ENCODE measurements at regions not wholly inside any gene's neighbourhood (a gene's known extent, or its start where the extent isn't known, plus 50 kb on each side); places are given as distances from the start of the nearest gene placed in this dataset.
A peak's percentile ranks its signal among the peaks of the same experiment; 100 is the strongest.

DNA sequence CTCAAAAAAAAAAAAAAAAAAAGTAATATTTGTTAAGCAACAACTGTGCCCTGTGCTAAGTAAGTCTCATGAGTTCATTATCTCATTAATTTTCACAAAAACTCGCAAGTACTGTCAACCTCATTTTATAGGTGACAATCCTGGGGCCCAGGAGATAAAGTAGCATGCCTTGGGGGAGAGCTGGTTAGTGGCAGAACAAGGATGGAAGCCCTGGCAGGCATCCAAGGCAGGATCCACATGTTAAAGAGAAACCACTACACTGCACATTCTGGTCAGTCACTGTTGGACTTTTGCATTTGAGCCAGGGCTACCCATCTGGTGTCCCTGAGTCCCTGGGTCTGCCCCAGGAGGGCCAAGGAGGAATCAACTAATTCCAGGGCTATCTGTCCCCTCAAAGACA is 54.6 kb downstream of the ZFP36L2 start:
- H3K27ac ChIP-seq, result no peak overlapping the region
- TF ChIP-seq, protein P1, sequence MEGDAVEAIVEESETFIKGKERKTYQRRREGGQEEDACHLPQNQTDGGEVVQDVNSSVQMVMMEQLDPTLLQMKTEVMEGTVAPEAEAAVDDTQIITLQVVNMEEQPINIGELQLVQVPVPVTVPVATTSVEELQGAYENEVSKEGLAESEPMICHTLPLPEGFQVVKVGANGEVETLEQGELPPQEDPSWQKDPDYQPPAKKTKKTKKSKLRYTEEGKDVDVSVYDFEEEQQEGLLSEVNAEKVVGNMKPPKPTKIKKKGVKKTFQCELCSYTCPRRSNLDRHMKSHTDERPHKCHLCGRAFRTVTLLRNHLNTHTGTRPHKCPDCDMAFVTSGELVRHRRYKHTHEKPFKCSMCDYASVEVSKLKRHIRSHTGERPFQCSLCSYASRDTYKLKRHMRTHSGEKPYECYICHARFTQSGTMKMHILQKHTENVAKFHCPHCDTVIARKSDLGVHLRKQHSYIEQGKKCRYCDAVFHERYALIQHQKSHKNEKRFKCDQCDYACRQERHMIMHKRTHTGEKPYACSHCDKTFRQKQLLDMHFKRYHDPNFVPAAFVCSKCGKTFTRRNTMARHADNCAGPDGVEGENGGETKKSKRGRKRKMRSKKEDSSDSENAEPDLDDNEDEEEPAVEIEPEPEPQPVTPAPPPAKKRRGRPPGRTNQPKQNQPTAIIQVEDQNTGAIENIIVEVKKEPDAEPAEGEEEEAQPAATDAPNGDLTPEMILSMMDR (conservative IDR thresholded peaks at IDR 0.05), result no peak
- TF ChIP-seq ZFX (IDR thresholded peaks at IDR 0.05), result no peak

- TF ChIP-seq, protein P1 (conservative IDR thresholded peaks at IDR 0.05), result no peak
- TF ChIP-seq ZFX (IDR thresholded peaks at IDR 0.05), result no peak
- H3K27ac ChIP-seq, result no peak overlapping the region
These were observed 55.9 kb downstream of the ZFP36L2 start for GRCh38 chr2:43170405-43171105.

- H3K27ac ChIP-seq, result no peak overlapping the region
These were observed 56.4 kb downstream of the ZFP36L2 start for GRCh38 chr2:43169987-43170386.

DNA sequence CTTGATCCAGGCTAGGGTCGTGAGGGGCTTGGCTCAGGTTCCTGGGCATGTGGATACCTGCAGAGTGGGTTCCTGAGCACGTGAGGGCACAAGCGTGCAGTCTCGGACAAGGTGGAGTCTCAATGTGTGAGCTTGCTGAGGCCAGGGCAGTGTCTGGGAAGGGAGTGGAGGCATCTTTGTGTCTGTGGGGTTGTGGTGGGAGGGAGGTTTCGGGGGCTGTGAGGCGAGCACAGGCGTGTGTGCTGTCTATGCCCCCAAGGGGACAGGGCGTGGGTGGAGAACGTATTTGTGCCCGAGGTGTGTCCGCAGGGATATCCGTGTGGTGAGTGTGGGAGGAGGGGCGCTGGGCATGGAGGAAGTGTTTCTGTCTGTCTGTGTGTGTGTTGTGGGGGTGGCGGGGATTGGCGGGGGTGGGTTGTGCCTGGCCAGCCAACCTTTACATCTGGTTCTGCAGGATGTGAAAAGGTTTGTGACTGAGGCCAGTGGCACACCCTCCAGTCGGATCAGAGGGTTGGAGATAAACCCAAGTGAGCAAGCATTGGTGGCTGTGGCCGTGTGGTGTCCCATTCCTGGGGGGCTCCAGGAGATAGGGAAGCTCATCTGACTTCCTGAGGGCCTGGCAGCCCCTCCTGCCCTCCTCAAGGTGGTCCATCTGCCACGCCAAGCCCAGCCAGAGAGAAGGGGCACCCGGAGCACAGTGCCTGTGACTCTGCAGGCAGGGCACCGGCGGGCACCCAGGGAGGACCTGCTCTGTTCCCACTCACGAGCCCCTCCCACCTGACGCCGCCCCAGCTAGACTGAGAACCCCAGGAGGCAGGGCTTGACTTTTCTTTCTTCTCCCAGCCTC is 57.1 kb downstream of the ZFP36L2 start:
- TF ChIP-seq ZFX (IDR thresholded peaks at IDR 0.05), result no peak
- TF ChIP-seq, protein P1 (conservative IDR thresholded peaks at IDR 0.05), result no peak
- H3K27ac ChIP-seq, result no peak overlapping the region

More at GRCh38 chr2:43169987-43170386, 56.4 kb downstream of the ZFP36L2 start:
- TF ChIP-seq ZFX (IDR thresholded peaks at IDR 0.05), result no peak
- TF ChIP-seq, protein P1 (conservative IDR thresholded peaks at IDR 0.05), result peak; percentile 57

DNA sequence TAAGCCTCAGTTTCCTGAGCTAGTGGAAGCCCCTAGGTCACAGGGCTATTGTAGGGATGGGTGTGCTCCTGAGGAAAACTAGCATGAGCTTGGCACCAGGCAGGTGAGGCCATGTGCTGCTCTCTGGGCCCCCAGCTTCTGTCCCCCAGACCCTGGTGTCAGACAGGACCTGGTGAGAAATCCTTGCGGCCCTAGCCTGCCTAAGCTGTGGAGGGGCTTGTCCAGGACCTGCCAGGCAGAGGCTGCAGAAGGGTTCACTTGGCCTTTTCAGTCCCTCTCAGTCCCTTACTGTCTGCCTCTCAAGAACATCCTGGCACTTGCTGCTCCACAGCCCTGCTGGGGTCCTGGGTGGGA is 58.4 kb downstream of the ZFP36L2 start:
- no peak overlapping the region for H3K27ac ChIP-seq
- TF ChIP-seq ZFX (IDR thresholded peaks at IDR 0.05), result no peak
- TF ChIP-seq, protein P1 (conservative IDR thresholded peaks at IDR 0.05), result no peak

DNA sequence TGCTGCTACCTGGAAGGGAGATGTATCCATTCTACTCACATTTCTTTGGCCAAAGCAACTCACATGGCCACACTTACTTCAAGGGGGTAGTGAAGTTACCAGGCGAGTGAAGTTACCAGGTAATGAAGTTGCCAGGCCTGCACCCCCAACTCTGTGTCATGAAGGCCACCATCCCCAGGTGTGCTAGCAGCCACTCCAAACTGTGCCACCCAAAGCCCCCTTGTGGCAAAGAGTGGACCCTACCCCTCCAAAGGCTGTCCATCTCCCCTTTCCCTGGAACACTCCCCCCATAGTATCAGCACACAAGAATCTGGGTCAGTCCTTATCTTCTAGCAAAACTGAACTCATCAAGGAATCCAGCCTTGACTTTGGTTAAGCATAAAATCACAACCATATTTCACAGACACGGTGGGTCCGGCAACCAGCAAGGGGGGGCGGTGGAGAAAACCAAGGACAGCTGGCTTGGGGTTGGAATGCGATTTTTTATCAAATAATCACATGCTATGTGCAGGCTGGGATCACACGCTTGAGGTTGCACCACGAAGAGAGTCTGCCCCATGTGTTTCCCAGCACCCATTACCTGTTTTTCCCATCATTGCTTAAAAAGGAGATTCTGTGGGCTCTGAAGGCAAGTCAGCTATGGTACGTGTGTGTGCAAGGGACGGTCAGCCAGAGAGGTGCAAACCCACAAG is 60.9 kb downstream of the ZFP36L2 start:
- H3K27ac ChIP-seq, result no peak overlapping the region
- TF ChIP-seq, protein P1 (conservative IDR thresholded peaks at IDR 0.05), result no peak
- no peak for TF ChIP-seq ZFX (IDR thresholded peaks at IDR 0.05)

DNA sequence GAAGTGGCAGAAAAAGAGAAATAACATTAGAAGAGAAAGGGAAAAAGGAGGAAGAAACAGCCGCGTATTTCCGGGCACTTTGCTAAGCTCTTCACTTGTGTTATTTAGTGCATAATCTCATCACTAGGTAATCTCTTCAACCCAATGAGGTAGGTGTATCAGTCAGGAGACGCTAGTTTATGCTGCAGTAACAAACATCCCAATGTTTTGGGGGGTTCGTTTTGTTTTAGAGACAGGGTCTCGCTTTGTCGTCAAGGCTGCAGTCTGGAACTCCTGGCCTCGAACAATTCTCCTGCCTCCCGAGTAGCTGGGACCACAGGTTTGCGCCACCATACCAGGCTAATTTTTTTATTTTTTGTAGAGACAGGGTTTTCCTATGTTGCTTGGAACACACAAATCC is 61.7 kb downstream of the ZFP36L2 start:
- TF ChIP-seq ZFX (IDR thresholded peaks at IDR 0.05), result no peak
- TF ChIP-seq, protein P1 (conservative IDR thresholded peaks at IDR 0.05), result no peak

More for the DNA sequence above, 61.7 kb downstream of the ZFP36L2 start:
- H3K27ac ChIP-seq, result no peak overlapping the region
